GM23338 (cell line): ENCODE measurements at regions not wholly inside any gene's neighbourhood (a gene's known extent, or its start where the extent isn't known, plus 50 kb on each side); places are given as distances from the start of the nearest gene placed in this dataset.

Experiments used
- ATAC-seq: fragments of 200-7000 bp; cut with Tn5 transposase; 3 replicates; pipeline ENCODE4 v1.9.1; 2020
- DNase-seq: peaks from one replicate; pipeline ENCODE4 v3.0.0-alpha.2; 2015; ENCODE audit warnings: low spot score
- H2AFZ ChIP-seq: fragments of 200-600 bp; sonication (generic); 2 replicates; pipeline ENCODE4 v1.8.0; 2016; ENCODE audit warnings: antibody characterized with exemption, mild to moderate bottlenecking, moderate library complexity
- H3F3A ChIP-seq: fragments of 200-600 bp; sonication (generic); replicated peaks from 2 replicates; pipeline ENCODE4 v1.8.0; 2017; ENCODE audit warnings: antibody characterized with exemption, mixed run types, low read depth
- H3K27ac ChIP-seq: fragments of 200-600 bp; sonication (generic); 2 replicates; pipeline ENCODE4 v1.6.1; 2016; ENCODE audit warnings: low read depth
- H3K27me3 ChIP-seq: fragments of 200-600 bp; sonication (generic); 2 replicates; pipeline ENCODE4 v1.8.0; 2016; ENCODE audit warnings: mild to moderate bottlenecking, mixed run types, moderate library complexity; ENCODE audit not compliant: insufficient read depth
- H3K36me3 ChIP-seq: fragments of 200-600 bp; sonication (generic); 2 replicates; pipeline ENCODE4 v1.8.0; 2016; ENCODE audit warnings: mild to moderate bottlenecking; ENCODE audit not compliant: insufficient read depth
- H3K4me1 ChIP-seq: fragments of 200-600 bp; sonication (generic); 2 replicates; pipeline ENCODE4 v1.8.0; 2016; ENCODE audit warnings: mild to moderate bottlenecking, moderate library complexity; ENCODE audit not compliant: insufficient read depth
- H3K4me2 ChIP-seq: fragments of 200-600 bp; sonication (generic); 2 replicates; pipeline ENCODE4 v1.7.1; 2017; ENCODE audit warnings: mixed run types
- H3K4me3 ChIP-seq: fragments of 200-600 bp; sonication (generic); 2 replicates; pipeline ENCODE4 v1.6.1; 2016; ENCODE audit warnings: mixed run types
- H3K79me2 ChIP-seq: fragments of 200-600 bp; sonication (generic); replicated peaks from 2 replicates; pipeline ENCODE4 v1.8.0; 2017; ENCODE audit warnings: mild to moderate bottlenecking; ENCODE audit not compliant: insufficient read depth
- H3K9me2 ChIP-seq: fragments of 200-600 bp; sonication (generic); 2 replicates; pipeline ENCODE4 v1.8.0; 2017; ENCODE audit not compliant: insufficient read depth
- H4K20me1 ChIP-seq: fragments of 200-600 bp; sonication (generic); replicated peaks from 2 replicates; pipeline ENCODE4 v1.8.0; 2017; ENCODE audit warnings: mild to moderate bottlenecking; ENCODE audit not compliant: insufficient read depth
- H3K27ac Mint-ChIP-seq: 2 replicates; pipeline ENCODE4 v1.8.0; 2020; ENCODE audit warnings: inconsistent platforms, mild to moderate bottlenecking, moderate library complexity, mixed read lengths
- H3K27me3 Mint-ChIP-seq: 3 replicates; pipeline ENCODE4 v1.8.0; 2022; ENCODE audit warnings: low read depth, mild to moderate bottlenecking, moderate library complexity, mixed read lengths, inconsistent platforms; ENCODE audit not compliant: insufficient read depth, poor library complexity
- H3K36me3 Mint-ChIP-seq: 3 replicates; pipeline ENCODE4 v1.8.0; 2021; ENCODE audit warnings: low read depth, mild to moderate bottlenecking, inconsistent platforms, moderate library complexity, mixed read lengths
- H3K4me1 Mint-ChIP-seq: 3 replicates; pipeline ENCODE4 v1.8.0; 2020; ENCODE audit warnings: mild to moderate bottlenecking, inconsistent platforms, mixed read lengths
- H3K4me3 Mint-ChIP-seq: 3 replicates; pipeline ENCODE4 v1.8.0; 2021; ENCODE audit warnings: moderate library complexity, mild to moderate bottlenecking, inconsistent platforms, mixed read lengths
- H3K9me3 Mint-ChIP-seq: 3 replicates; pipeline ENCODE4 v1.8.0; 2020; ENCODE audit warnings: moderate library complexity, mild to moderate bottlenecking, inconsistent platforms, mixed read lengths
- CREB1 ChIP-seq: fragments of 250-450 bp; sonication (Bioruptor Pico); IDR thresholded peaks from 2 replicates; pipeline ENCODE4 v1.5.0; 2020; ENCODE audit warnings: low read depth, mild to moderate bottlenecking, moderate library complexity
- ETS1 ChIP-seq: IDR thresholded peaks from 2 replicates; pipeline ENCODE4 v1.6.1; 2016; ENCODE audit warnings: antibody characterized with exemption
- EZH2phosphoT487 ChIP-seq: fragments of 200-600 bp; sonication (generic); IDR thresholded peaks from one replicate; pipeline ENCODE4 v1.8.1; 2018; ENCODE audit warnings: antibody characterized with exemption; ENCODE audit not compliant: unreplicated experiment
- JUNB ChIP-seq: IDR thresholded peaks from one replicate; pipeline ENCODE4 v1.6.1; 2016; ENCODE audit warnings: antibody characterized with exemption; ENCODE audit not compliant: unreplicated experiment
- NANOG ChIP-seq: IDR thresholded peaks from 2 replicates; pipeline ENCODE4 v1.6.1; 2016; ENCODE audit warnings: antibody characterized with exemption, borderline replicate concordance
- POLR2AphosphoS5 ChIP-seq: IDR thresholded peaks from 2 replicates; pipeline ENCODE4 v1.6.1; 2016; ENCODE audit warnings: antibody characterized with exemption, low read depth
- REST ChIP-seq: IDR thresholded peaks from one replicate; pipeline ENCODE4 v1.6.1; 2018; ENCODE audit warnings: antibody characterized with exemption; ENCODE audit not compliant: unreplicated experiment
- ZNF331 ChIP-seq: fragments of 250-450 bp; sonication (Bioruptor Pico); IDR thresholded peaks from 2 replicates; pipeline ENCODE4 v1.5.0; 2020; ENCODE audit warnings: low read depth, mild to moderate bottlenecking, moderate library complexity

- no peak for TF ChIP-seq REST
Observed at GRCh38 chrX:16524316-16524715, 125.6 kb upstream of the S100G start (continued).

- Histone ChIP-seq H3K27ac (no peak overlapping the region), H2AFZ (no peak overlapping the region), H3K4me2 (no peak overlapping the region), H3K4me1 (no peaks in the 10 kb centered on the region), H4K20me1 (no peaks in the 10 kb centered on the region), H3K9me2 (no peaks in the 10 kb centered on the region), H3K27me3 (no peaks in the 10 kb centered on the region), H3K79me2 (no peaks in the 10 kb centered on the region), H3K4me3 (no peak overlapping the region), H3K36me3 (no peaks in the 10 kb centered on the region), H3F3A (no peaks in the 10 kb centered on the region)
- Mint-ChIP-seq H3K27me3 (peaks cover 4% of the 10 kb centered on the region), H3K36me3 (peaks cover 30% of the 10 kb centered on the region), H3K9me3 (peaks cover 27% of the 10 kb centered on the region), H3K4me1 (peaks cover 4% of the 10 kb centered on the region), H3K4me3 (no peak overlapping the region), H3K27ac (no peak overlapping the region)
- DNase-seq = no peak
- TF ChIP-seq ZNF331 (CRISPR knock-in tag) (no peak), REST (no peak), ETS1 (no peak), NANOG (no peak)
- ATAC-seq = no peak
Observed at GRCh38 chrX:16526003-16526402, 124.0 kb upstream of the S100G start.

GRCh38 chrX:16528620-16529019 lies 121.3 kb upstream of the S100G start:
- no peak for DNase-seq
- Histone ChIP-seq H3K4me1 (no peaks in the 10 kb centered on the region), H3K27me3 (no peaks in the 10 kb centered on the region), H3K79me2 (no peaks in the 10 kb centered on the region), H2AFZ (no peak overlapping the region), H3K4me3 (no peak overlapping the region), H3F3A (no peaks in the 10 kb centered on the region), H4K20me1 (no peaks in the 10 kb centered on the region), H3K36me3 (no peaks in the 10 kb centered on the region), H3K27ac (no peak overlapping the region), H3K4me2 (no peak overlapping the region), H3K9me2 (no peaks in the 10 kb centered on the region)
- no peaks in the 10 kb centered on the region for H3K4me1 Mint-ChIP-seq
- H3K9me3 Mint-ChIP-seq = peaks cover 27% of the 10 kb centered on the region
- H3K27me3 Mint-ChIP-seq = peaks cover 4% of the 10 kb centered on the region
- ATAC-seq = no peak
- no peak overlapping the region for H3K4me3 Mint-ChIP-seq
- no peak overlapping the region for H3K27ac Mint-ChIP-seq
- H3K36me3 Mint-ChIP-seq = peaks cover 30% of the 10 kb centered on the region
- TF ChIP-seq CREB1 (CRISPR knock-in tag) (no peak), NANOG (no peak), JUNB (no peak), EZH2phosphoT487 (no peak), POLR2AphosphoS5 (no peak), ZNF331 (CRISPR knock-in tag) (no peak)
